ENCODE measurements at regions not wholly inside any gene's neighbourhood (a gene's known extent, or its start where the extent isn't known, plus 50 kb on each side); places are given as distances from the start of the nearest gene placed in this dataset.
"Not testable (repeated sequence)": the region's sequence is repeated elsewhere in the genome, so short reads cannot be mapped to it uniquely, and the experiment has no call there.

DNA sequence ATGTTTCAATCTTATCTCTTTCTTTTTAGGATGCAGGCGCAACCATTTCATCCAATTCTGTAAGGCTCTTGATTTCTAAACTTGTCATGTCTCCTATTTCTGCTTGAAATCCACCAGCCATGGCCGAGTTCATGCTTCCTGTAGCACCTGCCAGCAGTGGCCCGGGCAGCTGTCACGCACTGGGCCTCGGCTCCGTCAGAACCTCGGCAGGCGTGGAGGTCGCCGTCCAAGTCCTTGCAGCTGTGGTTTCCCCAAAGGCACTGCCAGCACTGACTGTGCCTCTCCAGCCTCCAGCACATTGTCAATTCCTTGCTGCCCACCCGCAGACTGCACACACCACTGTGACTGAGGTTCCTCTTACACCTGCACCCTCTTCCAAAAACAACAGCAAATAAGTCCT is 188.7 kb upstream of the SALL3 start:
- DNase-seq (ENCODE audit: low read depth), result no peak

DNA sequence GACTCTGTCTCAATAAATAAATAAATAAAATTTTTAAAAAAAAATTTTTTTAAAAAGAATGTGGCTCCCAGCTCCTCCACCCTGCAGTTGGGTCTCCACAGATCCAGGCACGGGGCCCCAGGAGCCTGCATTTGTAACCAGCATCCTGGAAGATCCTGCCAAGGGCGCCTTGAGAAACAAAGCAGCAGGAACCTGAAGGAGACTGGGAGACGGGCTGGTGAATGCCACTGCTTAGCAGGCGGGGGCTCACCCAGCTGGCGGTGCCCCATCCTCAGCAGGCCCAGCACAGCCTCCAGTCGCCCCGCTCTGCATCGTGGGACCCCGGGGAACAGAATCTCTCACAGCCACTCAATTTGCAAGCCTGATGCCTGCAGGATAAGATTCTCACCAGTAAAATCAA is 187.5 kb upstream of the SALL3 start:
- no peak for DNase-seq (ENCODE audit: low read depth)

DNA sequence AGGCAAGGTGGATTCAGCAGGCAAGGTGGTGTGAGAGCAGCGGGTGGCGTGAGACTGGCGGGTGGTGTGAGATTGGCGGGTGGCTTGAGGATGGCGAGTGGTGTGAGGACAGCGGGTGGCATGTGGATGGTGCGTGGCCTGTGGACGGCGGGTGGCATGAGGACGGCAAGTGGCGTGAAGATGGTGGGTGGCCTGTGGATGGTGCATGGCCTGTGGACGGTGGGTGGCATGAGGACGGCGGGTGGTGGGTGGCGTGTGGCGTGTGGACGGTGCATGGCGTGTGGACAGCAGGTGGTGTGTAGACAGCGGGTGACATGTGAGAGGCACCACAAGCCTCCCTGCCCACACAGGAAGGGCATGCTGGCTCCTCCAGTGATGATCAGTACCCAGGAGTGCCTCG is 186.9 kb upstream of the SALL3 start:
- no peak for DNase-seq (ENCODE audit: low read depth)

DNA sequence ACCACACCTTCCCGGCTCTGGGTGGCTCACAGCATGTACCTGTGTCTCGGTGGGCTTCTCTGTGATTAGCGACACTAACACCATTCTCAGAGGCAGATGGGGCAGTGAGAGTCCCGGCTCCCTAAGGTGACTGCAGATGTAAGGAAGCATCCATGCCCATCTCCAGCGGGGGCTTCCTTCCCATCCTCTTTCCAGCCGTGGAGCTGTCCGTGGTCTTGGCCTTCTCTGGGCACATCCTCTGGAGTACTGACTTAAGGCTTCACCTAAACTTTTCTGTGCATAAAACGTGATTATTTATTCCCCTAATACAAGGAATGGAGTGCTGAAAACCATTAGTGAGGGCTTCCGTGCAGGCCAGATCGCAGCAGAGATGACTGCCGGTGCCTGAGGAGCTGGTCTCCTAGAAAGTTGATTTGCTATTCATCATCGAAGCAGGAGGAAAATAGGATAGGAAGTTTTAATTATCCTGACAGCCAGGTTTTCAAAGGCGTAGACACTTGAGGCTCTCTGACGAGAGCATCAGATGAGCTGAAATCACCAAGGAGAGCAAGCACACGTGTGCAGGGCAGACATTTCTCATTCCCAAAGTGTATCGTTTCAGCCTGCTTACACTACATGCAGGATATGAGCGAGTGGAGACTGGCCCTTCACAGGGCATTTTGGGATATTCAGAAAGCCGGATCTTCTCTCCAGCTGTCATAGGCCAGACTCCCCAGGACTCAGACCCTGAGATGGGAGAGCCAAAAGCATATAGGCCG is 186.1 kb upstream of the SALL3 start:
- DNase-seq (ENCODE audit: low read depth), result no peak

- no peak for DNase-seq (ENCODE audit: low read depth)
These were observed 185.6 kb upstream of the SALL3 start for GRCh38 chr18:78794071-78794430.

- DNase-seq (ENCODE audit: low read depth), result no peak
These were observed 182.7 kb upstream of the SALL3 start for GRCh38 chr18:78796693-78797455.

- DNase-seq (ENCODE audit: low read depth), result no peak
These were observed 182.1 kb upstream of the SALL3 start for GRCh38 chr18:78797499-78797898.

- DNase-seq (ENCODE audit: low read depth), result no peak
These were observed 181.0 kb upstream of the SALL3 start for GRCh38 chr18:78798402-78799175.

GRCh38 chr18:78799382-78800089 is 180.1 kb upstream of the SALL3 start:
- DNase-seq (ENCODE audit: low read depth), result no peak

DNA sequence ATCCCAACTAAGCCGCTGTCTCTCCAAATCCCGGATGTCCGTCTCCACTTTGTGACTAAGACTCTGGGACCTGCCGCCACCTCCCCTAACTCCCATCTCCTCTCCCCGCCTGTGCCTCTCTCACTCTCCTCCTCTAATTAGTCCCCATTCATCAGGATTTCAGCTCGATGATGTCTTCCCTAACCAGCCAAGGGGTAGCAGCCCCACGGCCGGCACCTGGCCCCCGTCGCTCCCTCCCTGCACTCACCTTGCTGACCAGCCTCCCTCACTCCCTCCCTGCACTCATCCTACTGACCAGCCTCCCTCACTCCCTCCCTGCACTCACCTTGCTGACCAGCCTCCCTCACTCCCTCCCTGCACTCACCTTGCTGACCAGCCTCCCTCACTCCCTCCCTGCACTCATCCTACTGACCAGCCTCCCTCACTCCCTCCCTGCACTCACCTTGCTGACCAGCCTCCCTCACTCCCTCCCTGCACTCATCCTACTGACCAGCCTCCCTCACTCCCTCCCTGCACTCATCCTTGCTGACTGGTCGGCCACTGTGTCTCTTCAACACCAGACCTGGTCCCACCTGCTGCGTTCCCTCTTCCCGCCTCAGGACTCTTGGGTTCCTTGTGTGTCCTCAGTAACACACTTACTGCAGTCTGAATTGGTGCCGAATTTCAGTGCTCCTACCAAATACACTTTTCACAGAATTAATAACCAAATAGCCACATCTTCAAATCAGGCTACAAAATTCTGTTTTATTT is 179.3 kb upstream of the SALL3 start:
- DNase-seq (ENCODE audit: low read depth), result not testable (repeated sequence)

- DNase-seq (ENCODE audit: low read depth), result no peak
These were observed 178.6 kb upstream of the SALL3 start for GRCh38 chr18:78801011-78801410.

- no peak for DNase-seq (ENCODE audit: low read depth)
These were observed 176.5 kb upstream of the SALL3 start for GRCh38 chr18:78803104-78803503.

DNA sequence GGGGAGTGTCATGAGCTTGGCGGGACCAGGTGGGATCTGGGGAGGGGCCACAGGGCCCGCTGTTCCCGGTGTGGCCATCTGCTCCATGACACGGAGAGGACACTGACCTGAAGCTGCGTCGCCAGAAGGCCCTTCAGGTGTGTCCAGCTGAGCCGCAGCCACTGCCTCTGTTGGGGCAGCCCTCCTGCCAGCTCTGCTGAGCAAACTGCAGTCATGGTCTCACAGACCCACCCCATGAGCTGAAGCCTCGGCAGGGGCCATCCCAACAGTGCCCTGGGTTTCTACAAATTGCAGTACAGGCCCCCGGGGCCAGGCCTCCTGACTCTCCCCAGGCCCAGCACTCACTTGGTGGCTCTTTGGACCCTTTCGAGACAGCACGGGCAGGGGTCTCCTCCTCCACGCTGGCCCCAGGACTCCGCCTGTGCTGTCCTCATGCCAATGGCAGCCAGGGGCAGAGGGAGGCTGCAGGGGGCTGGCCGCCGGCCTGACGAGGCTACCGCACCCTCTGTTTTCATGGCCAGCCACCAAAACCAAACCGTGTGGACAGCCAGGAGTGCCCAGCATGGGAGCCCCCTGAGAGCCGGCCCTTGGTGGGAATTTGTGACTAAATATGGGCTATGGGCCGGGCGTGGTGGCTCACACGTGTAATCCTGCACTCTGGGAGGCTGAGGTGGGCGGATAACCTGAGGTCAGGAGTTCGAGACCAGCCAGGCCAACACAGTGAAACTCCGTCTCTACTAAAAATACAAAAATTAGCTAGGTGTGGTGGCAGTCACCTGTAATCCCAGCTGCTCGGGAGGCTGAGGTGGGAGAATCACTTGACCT is 175.2 kb upstream of the SALL3 start:
- no peak for DNase-seq (ENCODE audit: low read depth)

GRCh38 chr18:78805840-78806239 is 173.8 kb upstream of the SALL3 start:
- DNase-seq (ENCODE audit: low read depth), result no peak

DNA sequence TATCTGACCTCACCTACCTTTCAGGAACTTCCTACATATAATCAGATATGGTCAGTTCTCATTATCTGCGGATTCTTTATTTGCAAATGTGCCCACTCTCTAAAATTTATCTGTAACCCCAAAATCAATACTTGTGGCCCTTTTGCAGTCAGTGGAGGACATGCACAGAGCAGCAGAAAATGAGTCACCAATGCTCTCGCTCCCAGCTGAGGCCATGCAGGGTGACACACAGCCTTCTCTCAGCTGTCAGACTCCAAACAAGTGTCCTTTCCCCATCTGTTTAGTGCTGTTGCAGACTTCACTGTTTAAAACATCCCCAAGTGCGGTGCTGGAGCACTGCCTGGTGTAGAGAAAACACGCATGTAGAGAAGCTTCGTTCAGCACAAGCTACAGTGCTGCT is 171.9 kb upstream of the SALL3 start:
- no peak for DNase-seq (ENCODE audit: low read depth)

DNA sequence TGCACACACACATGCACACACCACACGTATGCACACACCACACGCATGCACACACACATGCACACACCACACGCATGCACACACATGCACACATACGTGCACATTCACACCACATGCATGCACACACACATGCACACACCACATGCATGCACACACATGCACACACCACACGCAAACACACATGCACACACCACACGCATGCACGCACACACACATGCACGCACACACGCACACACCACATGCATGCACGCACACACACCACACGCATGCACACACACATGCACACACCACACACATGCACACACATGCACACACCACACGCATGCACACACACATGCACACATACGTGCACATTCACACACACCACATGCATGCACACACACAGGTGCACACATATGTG is 169.8 kb upstream of the SALL3 start:
- DNase-seq (ENCODE audit: low read depth), result no peak

DNA sequence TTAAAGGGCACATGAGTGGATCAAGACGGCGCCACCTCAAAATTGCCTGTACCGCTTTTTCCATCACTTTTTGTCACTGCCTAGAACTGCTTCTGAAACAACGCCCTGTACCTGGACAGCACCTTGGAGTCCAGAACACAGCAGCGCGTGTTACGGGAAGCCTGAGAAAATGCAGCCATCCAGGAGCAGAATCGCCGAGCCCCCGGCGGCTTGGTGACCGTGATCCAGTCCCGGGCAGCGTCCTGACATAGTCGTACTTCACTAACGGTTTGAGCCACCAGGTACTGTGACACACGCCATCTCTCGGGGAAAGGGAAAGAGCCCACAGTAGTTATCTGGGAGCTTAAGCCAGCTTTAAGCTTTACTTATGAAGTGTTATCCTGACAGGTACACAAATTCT is 168.9 kb upstream of the SALL3 start:
- no peak for DNase-seq (ENCODE audit: low read depth)

- DNase-seq (ENCODE audit: low read depth), result no peak
These were observed 167.6 kb upstream of the SALL3 start for GRCh38 chr18:78812067-78812466.

- no peak for DNase-seq (ENCODE audit: low read depth)
These were observed 166.5 kb upstream of the SALL3 start for GRCh38 chr18:78813156-78813555.

DNA sequence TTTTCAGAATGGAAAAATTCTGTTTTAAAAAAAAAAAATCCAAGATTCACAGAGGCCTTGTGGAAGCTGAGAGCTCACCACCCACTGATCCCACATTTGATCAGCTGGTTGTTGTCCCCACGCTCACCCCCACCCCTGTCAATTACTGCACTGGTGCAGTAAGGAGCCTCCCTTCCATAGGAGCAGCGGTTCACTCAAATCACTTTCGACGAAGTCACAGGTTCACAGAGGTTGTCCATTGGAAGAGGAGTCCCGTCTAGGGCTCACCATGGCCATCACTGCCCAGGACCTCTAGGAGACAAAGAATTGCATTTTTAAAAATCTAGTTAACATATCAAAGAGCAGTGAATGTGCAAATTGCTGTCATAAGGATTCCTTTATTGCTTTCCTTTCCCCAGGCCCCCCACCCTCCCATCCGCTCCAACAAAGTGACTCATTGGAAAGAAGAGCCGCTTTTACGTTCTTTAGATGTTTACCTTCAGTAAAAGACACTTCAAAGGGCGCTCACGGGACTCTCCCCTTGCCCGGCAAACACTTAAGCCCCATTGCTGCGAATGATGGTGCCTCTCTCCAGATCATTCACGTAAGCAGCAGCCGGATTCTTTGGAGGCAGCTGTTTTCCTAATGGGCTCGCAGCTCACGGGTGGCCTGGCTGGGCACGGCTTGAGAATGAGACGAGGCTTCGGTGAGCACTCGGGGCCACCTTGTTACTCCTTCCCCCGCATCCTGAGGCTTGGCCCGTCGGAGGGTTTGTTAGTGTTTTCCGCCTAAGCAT is 165.5 kb upstream of the SALL3 start:
- DNase-seq (ENCODE audit: low read depth), result no peak
